Activated CD4-positive, alpha-beta T cell treated with anti-CD3 and anti-CD28 coated beads for 48 hours (primary cell): ENCODE measurements at regions not wholly inside any gene's neighbourhood (a gene's known extent, or its start where the extent isn't known, plus 50 kb on each side); places are given as distances from the start of the nearest gene placed in this dataset.
"Not testable (repeated sequence)": the region's sequence is repeated elsewhere in the genome, so short reads cannot be mapped to it uniquely, and the experiment has no call there.

ENCODE experiments used
- DNase-seq: peaks from one replicate; pipeline ENCODE4 v3.0.0-alpha.2; 2020

DNA sequence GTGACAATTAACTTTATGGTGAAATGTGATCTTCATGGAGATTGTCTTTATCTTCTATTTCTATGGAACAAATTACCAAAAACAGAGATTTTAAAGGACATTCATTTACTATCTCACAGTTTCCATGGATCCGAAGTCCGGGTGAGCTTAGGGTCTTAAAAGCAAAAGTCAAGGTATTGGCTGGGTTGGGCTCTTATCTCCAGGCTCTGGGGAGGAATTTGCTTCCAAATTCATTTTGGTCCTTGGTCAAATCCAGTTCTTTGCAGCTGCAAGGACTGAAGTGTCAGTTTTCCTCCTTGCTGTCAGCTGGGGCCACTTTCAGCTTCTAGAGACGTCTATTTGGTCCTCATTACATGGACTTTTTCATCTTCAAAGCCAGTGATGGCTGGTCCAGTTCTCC lies 395.8 kb upstream of the MAF start:
- no peak for DNase-seq

DNA sequence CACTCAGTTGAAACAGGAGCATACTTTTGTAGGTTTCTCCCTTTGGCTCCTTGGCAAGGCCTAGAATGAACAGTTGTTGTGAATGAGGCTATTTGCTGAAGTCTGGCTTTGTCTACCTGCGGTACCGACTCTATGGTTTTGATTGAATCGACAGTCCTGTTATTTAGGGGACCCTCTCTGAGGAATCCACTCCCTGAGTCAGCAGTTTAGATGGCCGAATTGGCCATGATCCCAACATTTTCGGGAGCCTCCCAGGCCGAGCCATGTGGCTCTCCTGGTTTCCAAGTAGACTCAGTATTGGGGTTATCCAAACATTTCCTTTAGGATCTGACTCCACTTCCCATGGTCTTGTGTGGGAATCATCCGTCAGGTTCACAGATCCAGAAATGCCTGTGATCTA lies 394.8 kb upstream of the MAF start:
- DNase-seq: no peak

- no peak for DNase-seq
Observed at GRCh38 chr16:79994418-79994817, 393.9 kb upstream of the MAF start.

DNA sequence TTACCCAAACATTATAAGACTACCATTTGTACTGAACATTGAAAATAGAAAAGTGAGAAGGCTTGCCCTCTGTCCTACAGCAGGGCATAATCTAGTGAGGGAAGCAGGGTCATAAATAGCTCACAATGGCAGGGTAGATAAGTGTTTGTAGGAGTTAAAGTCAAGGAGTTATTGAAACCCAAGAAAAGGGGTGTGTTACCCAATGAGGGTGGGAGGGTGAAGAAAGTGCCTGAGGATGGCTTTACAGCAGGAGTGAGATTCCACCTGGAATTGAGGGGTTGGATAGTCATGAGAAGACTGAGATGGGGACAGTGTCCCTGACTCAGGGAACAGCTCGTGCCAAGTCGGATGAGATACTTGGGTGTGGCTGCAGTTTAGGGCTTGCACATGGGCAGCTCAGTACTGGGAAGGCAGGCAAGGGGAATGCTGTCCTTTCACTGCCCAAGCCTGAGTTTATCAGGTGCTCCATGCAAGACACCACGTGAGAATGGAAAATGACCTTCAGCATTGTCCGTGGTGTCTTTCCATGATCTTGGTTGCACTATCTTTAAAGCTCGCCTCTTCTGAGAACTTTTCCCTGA lies 393.2 kb upstream of the MAF start:
- DNase-seq: no peak

- no peak for DNase-seq
Observed at GRCh38 chr16:79991969-79992368, 391.4 kb upstream of the MAF start.

DNA sequence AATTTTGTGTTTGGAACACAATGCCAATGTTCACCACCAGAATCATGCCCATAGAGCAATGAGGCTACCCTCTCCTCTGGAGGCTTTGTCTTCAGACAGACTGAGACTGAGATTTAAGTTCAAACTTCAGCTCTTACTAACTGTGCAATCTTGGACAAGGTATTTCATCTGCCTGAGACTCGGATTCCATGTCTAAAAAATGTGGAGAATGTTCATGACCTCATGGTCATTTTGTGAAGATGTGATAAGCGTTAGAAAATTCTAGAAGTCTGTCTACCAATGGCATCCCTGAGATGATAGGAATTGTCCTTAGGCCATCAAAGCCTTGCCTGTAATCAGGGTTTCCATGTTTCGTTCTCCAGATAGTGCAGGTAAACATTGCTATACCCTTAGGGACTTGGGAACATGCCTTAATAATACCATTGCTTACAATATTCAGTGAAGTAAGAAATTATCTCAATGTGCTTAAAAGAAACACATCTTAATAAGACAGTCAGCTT lies 388.2 kb upstream of the MAF start:
- no peak for DNase-seq

DNA sequence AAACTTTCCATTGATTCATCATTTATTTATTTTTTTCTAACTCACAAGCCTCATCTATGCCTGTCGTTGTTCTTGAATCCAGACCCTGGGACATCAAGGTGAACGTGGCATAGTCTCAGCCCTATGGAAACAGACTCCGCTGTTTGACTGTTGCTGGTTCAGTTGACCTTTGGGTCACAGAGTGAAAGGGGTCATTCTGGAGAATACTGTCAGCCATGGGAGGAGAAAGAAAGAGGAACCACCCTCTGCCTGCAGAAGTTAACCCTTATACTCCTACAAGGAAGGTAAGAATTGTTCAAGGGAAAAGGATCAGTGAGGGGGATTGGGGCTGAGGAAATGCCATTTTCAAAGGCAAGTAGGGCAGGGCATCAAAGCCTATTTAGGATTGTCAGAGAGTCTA lies 387.6 kb upstream of the MAF start:
- no peak for DNase-seq

- DNase-seq: no peak
Observed at GRCh38 chr16:79986352-79986751, 385.8 kb upstream of the MAF start.

DNA sequence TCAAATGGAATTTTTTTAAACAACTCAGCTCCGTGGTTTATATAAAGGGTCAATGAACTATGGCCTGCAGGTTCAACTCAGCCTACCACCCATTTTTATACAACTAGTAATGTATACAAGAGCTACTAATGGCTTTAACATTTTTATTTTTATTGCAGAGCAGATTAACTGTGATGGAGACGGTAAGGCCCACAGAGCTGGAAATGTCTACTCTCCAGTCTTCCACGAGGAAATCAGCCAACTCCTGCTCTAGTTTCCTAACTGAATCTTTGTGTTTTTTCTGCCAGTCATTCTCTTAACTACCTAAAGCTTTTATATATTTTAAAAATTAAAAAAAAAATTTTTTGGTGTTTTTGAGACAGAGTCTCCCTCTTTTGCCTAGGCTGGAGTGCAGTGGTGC lies 385.1 kb upstream of the MAF start:
- no peak for DNase-seq

DNA sequence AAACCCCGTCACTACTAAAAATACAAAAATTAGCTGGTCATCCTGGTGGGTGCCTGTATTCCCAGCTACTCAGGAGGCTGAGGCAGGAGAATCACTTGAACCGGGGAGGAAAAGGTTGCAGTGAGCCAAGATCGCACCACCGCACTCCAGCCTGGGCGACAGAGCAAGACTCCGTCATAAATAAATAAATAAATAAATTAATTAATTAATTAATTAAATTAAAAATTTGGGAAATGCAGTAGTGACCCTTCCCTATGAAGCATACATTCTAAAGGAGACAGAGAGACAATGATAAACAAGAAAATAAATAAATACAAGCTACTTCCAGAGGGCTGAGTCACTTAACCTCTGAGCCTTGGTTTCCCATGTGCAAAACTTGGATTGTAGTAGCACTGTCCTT lies 383.6 kb upstream of the MAF start:
- not testable (repeated sequence) for DNase-seq

- DNase-seq: no peak
Observed at GRCh38 chr16:79982862-79983261, 382.3 kb upstream of the MAF start.

DNA sequence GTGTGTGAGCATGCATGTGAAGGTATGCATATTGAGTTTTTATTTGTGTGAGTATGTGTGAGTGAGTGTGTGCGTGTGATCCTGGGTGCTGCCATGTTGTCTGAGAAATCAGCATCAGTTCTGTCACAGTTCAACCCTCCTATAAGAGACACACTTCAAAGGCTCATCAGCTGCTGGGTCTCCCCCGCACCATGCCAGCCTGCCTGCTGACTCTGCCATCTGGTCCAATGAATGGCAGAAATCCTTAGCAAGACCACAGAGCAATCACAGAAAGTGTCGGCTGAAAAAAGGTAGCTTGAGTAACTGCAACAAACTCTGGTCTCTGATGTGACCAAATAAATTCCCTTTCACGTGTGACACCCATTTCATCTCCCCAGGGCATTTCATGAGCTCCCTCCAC lies 381.8 kb upstream of the MAF start:
- no peak for DNase-seq

GRCh38 chr16:79981814-79982213 lies 381.3 kb upstream of the MAF start:
- no peak for DNase-seq

GRCh38 chr16:79980650-79981521 lies 380.3 kb upstream of the MAF start:
- DNase-seq: no peak

DNA sequence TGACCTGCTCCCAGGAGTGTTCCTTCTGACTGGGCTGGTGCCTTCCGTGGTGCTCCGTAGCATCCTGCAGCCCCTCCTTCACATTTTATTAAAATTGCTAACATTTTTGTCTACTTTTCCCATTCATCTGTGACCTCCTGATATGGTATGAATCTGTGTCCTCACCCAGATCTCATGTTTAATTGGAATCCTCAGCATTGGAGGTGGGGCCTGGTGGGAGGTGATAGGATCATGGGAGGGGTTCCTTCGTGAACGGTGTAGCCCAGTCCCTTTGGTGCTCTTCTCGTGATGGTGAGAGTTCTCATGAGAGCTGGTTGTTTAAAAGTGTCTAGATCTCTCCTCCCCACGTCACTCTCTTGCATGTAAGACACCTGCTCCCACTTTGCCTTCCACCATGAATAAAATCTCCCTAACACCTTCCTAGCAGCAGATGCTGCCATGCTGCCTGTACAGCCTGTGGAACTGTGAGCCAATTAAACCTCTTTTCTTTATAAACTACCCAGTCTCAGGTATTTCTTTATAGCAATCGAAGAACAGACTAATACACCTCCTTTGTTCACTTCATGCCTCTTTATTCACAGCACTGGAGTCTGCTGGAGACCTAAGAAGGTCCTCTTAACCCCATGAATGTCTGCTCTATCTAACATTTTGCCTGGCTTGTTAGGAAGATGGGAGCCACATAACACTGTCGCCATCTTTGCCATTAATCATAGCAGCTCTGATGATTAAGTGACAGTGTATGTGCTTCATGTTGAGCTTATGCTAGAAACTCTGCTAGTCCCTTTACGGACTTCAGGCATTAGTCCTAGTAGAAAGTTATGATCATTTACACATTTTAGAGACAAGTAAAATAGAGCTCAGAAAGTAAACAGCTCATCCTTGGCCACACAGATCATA lies 377.7 kb upstream of the MAF start:
- no peak for DNase-seq

GRCh38 chr16:79973320-79973719 lies 372.8 kb upstream of the MAF start:
- no peak for DNase-seq

DNA sequence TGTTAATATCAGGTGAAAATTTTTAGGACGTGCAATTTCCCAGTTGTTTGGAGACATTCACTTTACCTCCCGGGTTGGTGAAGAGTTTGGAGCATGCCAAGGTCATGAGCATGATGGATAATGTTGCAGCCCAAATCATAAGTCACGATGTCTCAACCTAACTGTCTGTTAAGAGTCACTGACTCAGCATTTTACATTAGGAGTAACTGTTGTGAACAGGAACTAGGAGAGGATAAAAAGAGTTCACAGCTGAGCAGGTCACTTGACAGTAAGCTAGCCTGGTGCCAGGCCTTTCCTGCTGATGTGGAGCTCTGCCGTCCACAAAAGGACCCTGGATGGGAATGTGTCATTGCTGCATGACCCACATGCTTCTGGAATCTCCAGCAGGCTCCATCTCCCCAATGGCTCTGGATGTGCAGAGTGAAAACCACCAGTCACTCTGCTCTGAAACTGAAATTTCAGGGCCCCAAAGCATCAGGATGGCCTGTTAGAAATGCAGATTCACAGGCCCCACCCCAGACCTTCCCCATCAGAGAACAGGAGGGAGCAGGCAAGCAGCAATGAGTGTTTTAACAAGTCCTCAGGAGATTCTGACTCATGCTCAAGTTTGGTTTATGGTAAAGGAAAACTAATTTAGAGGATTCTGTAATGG lies 371.6 kb upstream of the MAF start:
- DNase-seq: no peak

GRCh38 chr16:79971237-79971572 lies 370.7 kb upstream of the MAF start:
- DNase-seq: no peak

DNA sequence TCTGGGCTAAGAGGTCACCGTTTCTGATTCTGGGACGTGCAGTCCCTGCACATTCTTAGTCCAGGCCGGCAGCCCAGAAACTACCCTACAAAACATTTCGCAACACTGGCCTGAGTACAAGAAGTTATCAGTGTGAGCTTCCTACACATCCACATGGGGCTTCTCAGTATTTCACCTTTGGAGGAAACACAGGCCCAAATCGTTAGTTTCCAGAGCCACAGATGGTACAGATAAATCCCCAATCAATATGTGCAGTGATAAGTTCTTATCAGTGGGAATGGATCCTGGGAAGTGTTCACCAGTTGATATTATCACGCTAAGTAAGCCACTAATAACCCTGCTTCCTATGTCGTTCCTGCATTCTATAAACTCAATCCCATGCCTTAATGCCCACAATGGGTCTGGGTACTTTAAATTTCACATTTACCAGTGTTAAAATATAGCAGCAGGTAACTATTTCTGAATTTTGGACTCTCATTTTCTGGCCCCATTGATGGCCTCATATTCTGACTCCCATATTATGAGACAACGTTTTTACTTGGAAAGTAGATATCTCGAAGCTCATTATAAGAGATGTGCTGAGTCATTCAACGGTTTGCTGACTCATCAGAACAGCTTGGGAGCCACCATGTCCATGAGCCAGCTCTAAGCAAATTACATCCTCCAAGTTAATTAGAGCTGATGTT lies 370.2 kb upstream of the MAF start:
- DNase-seq: no peak

DNA sequence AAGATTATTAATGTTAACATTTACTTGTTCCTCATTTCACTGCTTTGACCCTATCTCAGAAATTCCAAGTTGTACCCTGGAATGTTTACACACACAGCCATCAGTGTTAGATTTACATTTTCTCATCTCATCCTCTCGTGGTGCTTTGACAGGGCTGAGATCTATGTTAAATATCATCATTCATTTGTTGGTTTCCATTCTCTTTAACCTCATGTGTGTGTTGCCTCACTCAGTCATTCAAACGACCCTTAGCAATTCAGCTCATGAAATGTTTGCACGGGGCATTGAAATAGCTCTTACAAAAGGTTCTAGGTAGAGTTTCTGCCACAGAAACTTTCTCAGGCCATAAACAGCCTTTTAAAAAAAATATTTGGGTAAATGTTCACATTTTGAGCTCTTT lies 369.6 kb upstream of the MAF start:
- DNase-seq: no peak

- DNase-seq: no peak
Observed at GRCh38 chr16:79969458-79969857, 368.9 kb upstream of the MAF start.

- DNase-seq: no peak
Observed at GRCh38 chr16:79966226-79966625, 365.7 kb upstream of the MAF start.

GRCh38 chr16:79965718-79966117 lies 365.2 kb upstream of the MAF start:
- DNase-seq: no peak
